ENCODE measurements at regions not wholly inside any gene's neighbourhood (a gene's known extent, or its start where the extent isn't known, plus 50 kb on each side); places are given as distances from the start of the nearest gene placed in this dataset.

DNA sequence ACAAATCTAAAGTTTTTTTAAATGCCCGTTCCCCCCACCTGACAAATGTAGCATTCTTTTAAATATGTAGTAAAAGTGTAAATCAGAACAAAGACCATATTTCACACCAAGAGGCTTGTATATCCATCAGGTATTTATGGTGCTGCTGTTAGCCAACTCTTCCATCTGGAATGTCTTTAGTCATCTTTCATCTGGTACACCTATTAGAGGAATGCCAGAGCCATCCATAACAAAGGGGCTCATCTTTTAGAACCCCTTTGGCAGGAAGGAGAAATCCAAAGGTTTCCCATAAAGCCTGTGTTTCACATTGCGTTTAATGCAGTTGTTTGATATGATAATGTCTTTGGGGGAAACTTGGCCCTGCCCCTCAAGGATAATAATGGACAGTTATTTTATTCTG is 79.3 kb upstream of the C1orf87 start:
- Mint-ChIP-seq H3K27me3 (ENCODE audit: unreplicated experiment) (no peaks in the 10 kb centered on the region), H3K27ac (ENCODE audit: unreplicated experiment) (no peak overlapping the region), H3K4me3 (ENCODE audit: unreplicated experiment) (no peak overlapping the region), H3K4me1 (ENCODE audit: low read depth, unreplicated experiment) (peaks cover 10% of the 10 kb centered on the region), H3K9me3 (ENCODE audit: unreplicated experiment) (no peaks in the 10 kb centered on the region), H3K36me3 (ENCODE audit: unreplicated experiment) (no peaks in the 10 kb centered on the region)
- no peak for DNase-seq
- no peak for TF ChIP-seq CTCF (IDR thresholded peaks at IDR 0.05; ENCODE audit: partially characterized antibody, unreplicated experiment)

DNA sequence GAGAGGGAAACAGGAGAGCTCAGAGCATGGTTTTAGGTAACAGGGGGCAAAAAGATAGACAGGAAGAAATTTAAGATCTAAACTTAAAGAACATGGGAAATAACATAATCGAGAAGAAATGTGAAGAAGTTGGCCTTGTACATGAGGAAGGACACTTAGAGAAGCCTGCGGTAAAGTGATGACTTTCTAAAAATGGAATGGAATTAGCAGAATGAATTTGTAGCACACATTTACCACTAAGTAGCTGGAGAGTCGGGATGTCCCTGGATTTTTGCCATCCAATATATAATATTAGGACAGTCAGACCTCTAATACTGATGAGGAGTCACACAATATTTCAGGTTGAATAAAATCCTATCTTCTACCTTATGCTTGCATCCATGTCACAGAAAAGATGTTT is 77.7 kb upstream of the C1orf87 start:
- no peak for TF ChIP-seq CTCF (IDR thresholded peaks at IDR 0.05; ENCODE audit: partially characterized antibody, unreplicated experiment)
- no peaks in the 10 kb centered on the region for H3K9me3 Mint-ChIP-seq (ENCODE audit: unreplicated experiment)
- no peak overlapping the region for H3K27ac Mint-ChIP-seq (ENCODE audit: unreplicated experiment)
- H3K27me3 Mint-ChIP-seq (ENCODE audit: unreplicated experiment), result no peaks in the 10 kb centered on the region
- H3K4me3 Mint-ChIP-seq (ENCODE audit: unreplicated experiment), result no peak overlapping the region
- peaks cover 10% of the 10 kb centered on the region for H3K4me1 Mint-ChIP-seq (ENCODE audit: low read depth, unreplicated experiment)
- DNase-seq, result no peak
- no peaks in the 10 kb centered on the region for H3K36me3 Mint-ChIP-seq (ENCODE audit: unreplicated experiment)

DNA sequence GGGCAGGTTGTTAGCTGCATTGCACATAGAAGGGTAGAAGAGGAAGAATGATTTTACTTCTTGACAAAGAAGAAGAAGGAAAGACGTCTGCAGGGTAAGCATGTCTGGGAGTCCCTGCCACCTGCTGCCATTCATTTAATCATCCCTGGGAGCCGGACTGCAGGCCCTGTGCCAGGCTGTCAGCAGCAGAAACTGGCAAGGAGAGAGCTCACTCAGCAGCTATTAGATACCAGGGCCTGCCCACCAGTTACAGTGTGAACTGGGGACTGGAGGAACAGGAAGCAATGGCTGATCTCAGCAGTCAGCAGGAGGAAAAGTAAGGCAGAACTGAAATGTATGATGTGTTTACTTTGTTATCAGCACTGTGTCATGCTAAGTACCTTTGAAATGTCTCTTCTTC is 75.7 kb upstream of the C1orf87 start:
- Mint-ChIP-seq H3K4me3 (ENCODE audit: unreplicated experiment) (no peak overlapping the region), H3K36me3 (ENCODE audit: unreplicated experiment) (no peaks in the 10 kb centered on the region), H3K4me1 (ENCODE audit: low read depth, unreplicated experiment) (peaks cover 9% of the 10 kb centered on the region), H3K27ac (ENCODE audit: unreplicated experiment) (no peak overlapping the region), H3K9me3 (ENCODE audit: unreplicated experiment) (no peaks in the 10 kb centered on the region), H3K27me3 (ENCODE audit: unreplicated experiment) (no peaks in the 10 kb centered on the region)
- no peak for DNase-seq
- TF ChIP-seq CTCF (IDR thresholded peaks at IDR 0.05; ENCODE audit: partially characterized antibody, unreplicated experiment), result no peak

GRCh38 chr1:60146884-60147283 is 73.3 kb upstream of the C1orf87 start:
- no peak for TF ChIP-seq CTCF (IDR thresholded peaks at IDR 0.05; ENCODE audit: partially characterized antibody, unreplicated experiment)
- Mint-ChIP-seq H3K27me3 (ENCODE audit: unreplicated experiment) (no peaks in the 10 kb centered on the region), H3K9me3 (ENCODE audit: unreplicated experiment) (no peaks in the 10 kb centered on the region), H3K27ac (ENCODE audit: unreplicated experiment) (no peak overlapping the region), H3K4me1 (ENCODE audit: low read depth, unreplicated experiment) (peaks cover 5% of the 10 kb centered on the region), H3K4me3 (ENCODE audit: unreplicated experiment) (no peak overlapping the region), H3K36me3 (ENCODE audit: unreplicated experiment) (no peaks in the 10 kb centered on the region)
- DNase-seq, result no peak

DNA sequence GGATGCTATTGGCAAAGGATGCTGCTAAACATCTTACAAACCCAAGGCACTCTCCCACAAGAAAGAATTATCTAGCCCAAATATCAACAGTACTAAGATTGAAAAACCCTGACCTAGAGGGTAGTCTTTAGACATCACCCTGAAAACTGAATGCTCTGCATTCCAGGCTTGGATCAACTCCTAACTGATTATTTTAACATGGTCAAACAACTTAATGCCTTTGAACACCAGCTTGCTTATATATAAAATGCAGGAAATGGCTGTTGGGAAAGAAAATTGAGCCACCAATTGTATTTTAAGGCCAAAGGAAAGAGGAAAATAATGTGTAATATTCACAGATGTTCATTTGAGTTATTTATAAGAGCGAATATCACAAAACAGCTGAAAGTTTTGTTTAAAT is 72.2 kb upstream of the C1orf87 start:
- no peak for DNase-seq
- H3K4me1 Mint-ChIP-seq (ENCODE audit: low read depth, unreplicated experiment), result peaks cover 5% of the 10 kb centered on the region
- H3K36me3 Mint-ChIP-seq (ENCODE audit: unreplicated experiment), result no peaks in the 10 kb centered on the region
- H3K27ac Mint-ChIP-seq (ENCODE audit: unreplicated experiment), result no peak overlapping the region
- no peak for TF ChIP-seq CTCF (IDR thresholded peaks at IDR 0.05; ENCODE audit: partially characterized antibody, unreplicated experiment)
- no peak overlapping the region for H3K4me3 Mint-ChIP-seq (ENCODE audit: unreplicated experiment)
- H3K9me3 Mint-ChIP-seq (ENCODE audit: unreplicated experiment), result no peaks in the 10 kb centered on the region
- H3K27me3 Mint-ChIP-seq (ENCODE audit: unreplicated experiment), result no peaks in the 10 kb centered on the region

All from glutamatergic neuron (in vitro differentiated cells).